ENCODE measurements at regions not wholly inside any gene's neighbourhood (a gene's known extent, or its start where the extent isn't known, plus 50 kb on each side); places are given as distances from the start of the nearest gene placed in this dataset.

GRCh38 chr4:58042176-58042575 lies 932.0 kb upstream of the IGFBP7 start:
- in situ Hi-C loops (cut with HindIII; ENCODE audit: low sequenced_read_pairs): no loop called here
- no peak overlapping the region for H3K4me3 ChIP-seq (ENCODE audit: low read depth, low read length)
- TF ChIP-seq CTCF (IDR thresholded peaks at IDR 0.05; ENCODE audit: low read depth, low read length): no peak
- DNase-seq (ENCODE audit: low read depth, low spot score): no peak

- H3K4me3 ChIP-seq (ENCODE audit: low read depth, low read length): no peak overlapping the region
- no peak for TF ChIP-seq CTCF (IDR thresholded peaks at IDR 0.05; ENCODE audit: low read depth, low read length)
- in situ Hi-C loops (cut with HindIII; ENCODE audit: low sequenced_read_pairs): no loop called here
- no peak for DNase-seq (ENCODE audit: low read depth, low spot score)
Observed at GRCh38 chr4:57993944-57994343, 883.8 kb upstream of the IGFBP7 start.

- in situ Hi-C loops (cut with HindIII; ENCODE audit: low sequenced_read_pairs): no loop called here
- DNase-seq (ENCODE audit: low read depth, low spot score): no peak
- H3K4me3 ChIP-seq (ENCODE audit: low read depth, low read length): no peak overlapping the region
- no peak for TF ChIP-seq CTCF (IDR thresholded peaks at IDR 0.05; ENCODE audit: low read depth, low read length)
Observed at GRCh38 chr4:57989430-57989829, 879.2 kb upstream of the IGFBP7 start.

- no peak overlapping the region for H3K4me3 ChIP-seq (ENCODE audit: low read depth, low read length)
- in situ Hi-C loops (cut with HindIII; ENCODE audit: low sequenced_read_pairs): no loop called here
- no peak for TF ChIP-seq CTCF (IDR thresholded peaks at IDR 0.05; ENCODE audit: low read depth, low read length)
- DNase-seq (ENCODE audit: low read depth, low spot score): no peak
Observed at GRCh38 chr4:57985161-57985560, 875.0 kb upstream of the IGFBP7 start.

- DNase-seq (ENCODE audit: low read depth, low spot score): no peak
- H3K4me3 ChIP-seq (ENCODE audit: low read depth, low read length): no peak overlapping the region
- in situ Hi-C loops (cut with HindIII; ENCODE audit: low sequenced_read_pairs): no loop called here
- TF ChIP-seq CTCF (IDR thresholded peaks at IDR 0.05; ENCODE audit: low read depth, low read length): no peak
Observed at GRCh38 chr4:57981123-57981522, 870.9 kb upstream of the IGFBP7 start.

- no peak overlapping the region for H3K4me3 ChIP-seq (ENCODE audit: low read depth, low read length)
- in situ Hi-C loops (cut with HindIII; ENCODE audit: low sequenced_read_pairs): no loop called here
- DNase-seq (ENCODE audit: low read depth, low spot score): no peak
- no peak for TF ChIP-seq CTCF (IDR thresholded peaks at IDR 0.05; ENCODE audit: low read depth, low read length)
Observed at GRCh38 chr4:57974821-57975220, 864.6 kb upstream of the IGFBP7 start.

GRCh38 chr4:57973819-57974218 lies 863.6 kb upstream of the IGFBP7 start:
- TF ChIP-seq CTCF (IDR thresholded peaks at IDR 0.05; ENCODE audit: low read depth, low read length): no peak
- no peak overlapping the region for H3K4me3 ChIP-seq (ENCODE audit: low read depth, low read length)
- no peak for DNase-seq (ENCODE audit: low read depth, low spot score)
- in situ Hi-C loops (cut with HindIII; ENCODE audit: low sequenced_read_pairs): no loop called here
